GM21367 (cell line): ENCODE measurements at regions not wholly inside any gene's neighbourhood (a gene's known extent, or its start where the extent isn't known, plus 50 kb on each side); places are given as distances from the start of the nearest gene placed in this dataset.

Source experiments
- ATAC-seq: cut with Tn5 transposase; IDR thresholded peaks from one replicate; pipeline ENCODE4 v1.9.1; 2021; ENCODE audit not compliant: unreplicated experiment

- no peak for ATAC-seq
Measured at GRCh38 chr9:88732128-88732527, 197.2 kb downstream of the NXNL2 start.

GRCh38 chr9:88733651-88734421 is 198.9 kb downstream of the NXNL2 start:
- ATAC-seq: no peak

GRCh38 chr9:88734527-88734926 is 199.5 kb downstream of the NXNL2 start:
- ATAC-seq: no peak

GRCh38 chr9:88736136-88736637 is 201.2 kb downstream of the NXNL2 start:
- ATAC-seq: no peak

- no peak for ATAC-seq
Measured at GRCh38 chr9:88737031-88737430, 202.1 kb downstream of the NXNL2 start.

DNA sequence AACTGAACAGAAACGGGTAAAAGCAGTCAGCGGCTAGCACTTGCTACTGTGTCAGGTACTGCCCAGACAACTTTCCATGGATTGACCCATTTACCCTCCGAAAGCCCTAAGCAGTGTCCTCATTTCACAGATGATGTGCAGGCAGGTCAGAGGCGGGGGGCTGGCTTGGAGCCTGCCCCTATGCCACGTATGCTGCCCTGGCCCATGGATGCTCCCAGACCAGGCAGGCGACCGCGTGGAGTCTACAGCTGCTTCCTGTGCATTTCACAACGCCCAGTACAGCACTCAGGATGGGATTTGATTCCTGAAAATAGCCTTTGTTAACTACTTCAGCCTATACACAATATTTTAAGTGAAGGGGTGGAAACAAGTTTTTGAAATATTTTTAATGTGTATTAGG is 202.9 kb downstream of the NXNL2 start:
- no peak for ATAC-seq

DNA sequence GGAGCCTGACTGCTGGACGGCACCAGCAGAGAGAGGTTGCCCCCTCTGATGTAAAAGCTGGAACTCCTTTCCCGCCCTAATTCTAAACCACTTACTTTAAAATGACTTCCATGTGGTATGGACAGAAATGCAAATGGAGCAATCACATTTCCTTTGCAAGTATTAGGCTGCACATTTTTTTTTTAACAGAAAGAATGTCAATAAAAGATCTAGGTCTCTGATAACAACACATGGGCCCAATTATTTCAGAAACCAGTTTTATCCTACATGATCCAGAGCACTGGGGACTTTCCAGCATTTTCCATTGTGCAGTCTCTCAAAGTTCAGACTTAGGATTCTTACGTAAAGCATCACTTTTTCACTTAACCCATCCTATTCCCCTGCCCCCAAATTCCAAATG is 203.7 kb downstream of the NXNL2 start:
- ATAC-seq: no peak

DNA sequence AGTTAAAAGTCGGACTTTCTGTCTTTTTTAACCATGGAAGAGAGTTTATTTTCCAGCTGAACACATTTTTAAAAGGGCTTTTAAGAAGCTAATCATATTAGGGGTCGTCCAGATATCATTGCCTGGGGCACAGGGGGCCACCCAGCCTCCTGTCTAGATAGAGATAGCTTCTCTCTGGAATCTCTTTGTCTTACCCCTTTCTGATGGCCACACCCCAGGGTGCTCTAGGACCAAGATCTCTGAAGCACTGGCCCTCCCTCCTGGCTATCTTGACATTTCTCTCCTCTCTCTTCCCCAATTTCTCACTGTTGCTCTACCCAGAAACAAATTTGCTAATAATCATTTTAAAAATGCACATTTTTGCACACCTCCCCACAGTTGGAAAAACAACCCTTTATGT is 204.4 kb downstream of the NXNL2 start:
- ATAC-seq: no peak

- no peak for ATAC-seq
Measured at GRCh38 chr9:88740844-88741243, 205.9 kb downstream of the NXNL2 start.

DNA sequence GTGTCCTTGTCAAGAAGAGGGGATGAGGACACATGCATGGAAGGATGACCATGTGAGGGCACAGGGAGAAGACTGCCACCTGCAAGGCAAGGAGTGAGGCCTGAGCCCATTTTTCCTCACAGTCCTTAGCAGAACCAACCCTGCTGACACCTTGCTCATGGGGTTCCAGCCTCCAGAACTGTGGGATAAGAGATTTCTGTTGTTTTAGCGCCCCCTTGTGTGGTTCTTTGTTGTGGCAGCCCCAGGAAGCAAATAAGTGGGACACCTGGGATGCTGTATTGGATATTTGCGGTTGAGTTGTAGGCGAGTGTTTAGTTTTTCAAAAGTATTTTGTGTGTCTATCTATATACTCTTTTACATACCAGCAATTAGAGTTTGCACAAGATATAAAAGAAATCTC is 206.4 kb downstream of the NXNL2 start:
- ATAC-seq: no peak

GRCh38 chr9:88742483-88742882 is 207.5 kb downstream of the NXNL2 start:
- ATAC-seq: no peak

DNA sequence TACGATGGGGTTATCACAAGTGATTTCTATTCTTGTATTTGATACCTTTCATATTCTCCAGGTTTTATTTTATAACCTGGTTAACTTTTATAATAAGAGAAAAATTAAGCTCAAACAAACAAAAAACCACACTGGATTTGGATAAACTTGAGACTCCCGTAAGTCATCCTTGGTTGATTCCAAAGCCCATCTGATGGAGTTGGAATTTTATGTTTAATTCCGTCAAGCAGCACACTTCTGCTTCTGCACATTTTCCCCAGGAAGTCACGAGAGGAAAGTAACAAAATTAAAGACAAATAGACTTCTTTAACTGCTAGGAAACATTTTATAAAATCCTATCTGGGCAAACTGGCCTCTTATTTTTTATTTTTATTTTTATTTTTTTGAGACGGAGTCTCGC is 207.9 kb downstream of the NXNL2 start:
- ATAC-seq: no peak

DNA sequence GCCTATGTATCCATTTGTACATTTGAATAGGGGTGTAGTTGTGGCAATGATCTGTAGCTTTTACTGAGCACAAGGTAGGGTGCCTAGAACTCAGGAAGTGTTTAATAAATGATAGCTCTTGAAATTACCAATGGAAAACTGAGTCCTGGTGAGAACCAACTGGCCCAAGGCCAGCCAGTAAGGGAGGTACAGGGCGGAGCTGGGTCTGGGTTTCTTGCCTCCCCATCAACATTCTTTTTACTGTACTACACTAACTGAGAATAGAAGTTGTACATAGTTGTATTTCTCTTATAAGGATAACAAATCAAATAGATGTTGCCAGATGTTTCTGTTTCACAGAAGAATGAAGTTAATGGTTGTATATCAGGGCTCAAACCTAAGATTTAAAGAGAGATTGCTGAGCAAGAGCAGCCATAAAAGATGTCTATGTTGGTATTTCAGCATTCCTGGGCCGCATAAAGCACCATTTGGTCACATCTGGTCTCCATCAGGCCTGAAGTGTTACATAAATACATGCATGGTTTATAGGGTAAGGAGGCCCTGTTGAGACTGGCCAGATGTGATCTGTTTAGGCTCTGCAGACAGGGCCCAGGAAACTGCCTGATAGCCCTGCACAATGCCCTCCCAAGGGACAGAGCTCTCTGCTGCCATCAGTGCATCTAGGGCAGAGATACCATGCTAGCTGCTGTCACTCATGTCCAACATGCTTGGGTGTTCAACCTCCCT is 210.5 kb downstream of the NXNL2 start:
- ATAC-seq: no peak

GRCh38 chr9:88746029-88746742 is 211.2 kb downstream of the NXNL2 start:
- ATAC-seq: no peak

GRCh38 chr9:88746743-88747398 is 211.9 kb downstream of the NXNL2 start:
- ATAC-seq: no peak

- no peak for ATAC-seq
Measured at GRCh38 chr9:88747768-88748167, 212.8 kb downstream of the NXNL2 start.

DNA sequence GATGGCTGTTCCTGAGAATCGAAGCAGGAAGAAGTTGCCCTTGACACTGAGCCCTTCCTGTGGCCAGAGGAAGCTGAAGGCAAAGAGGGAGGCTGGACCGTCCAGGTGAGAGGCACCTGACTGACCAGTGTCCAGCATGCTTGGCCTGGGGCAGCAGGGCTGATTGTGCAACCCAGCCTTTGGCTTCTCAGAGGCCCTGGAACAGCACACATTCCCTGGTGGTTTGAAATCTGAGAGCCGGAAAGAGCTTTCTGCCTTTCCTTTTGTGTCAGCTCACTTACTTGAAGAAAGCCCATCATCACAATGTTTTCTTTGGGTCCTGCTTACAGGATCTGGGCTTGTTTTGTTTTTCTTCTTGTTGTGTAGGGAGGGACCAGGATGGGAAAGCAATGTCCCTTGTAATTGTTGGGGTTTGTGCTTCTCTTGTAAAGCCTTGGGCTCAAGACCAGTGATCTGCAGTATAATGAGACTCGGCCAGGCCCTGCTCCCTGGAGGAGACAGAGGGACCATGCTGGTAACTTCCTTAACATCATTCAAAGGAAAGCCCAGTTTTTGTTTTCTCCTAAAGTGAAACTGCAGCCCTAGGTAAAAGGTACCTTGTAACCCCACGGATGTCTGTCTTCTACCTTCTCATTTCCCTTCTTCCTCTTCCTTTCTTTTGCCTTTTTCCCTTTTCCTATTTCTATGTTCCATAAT is 213.7 kb downstream of the NXNL2 start:
- no peak for ATAC-seq

DNA sequence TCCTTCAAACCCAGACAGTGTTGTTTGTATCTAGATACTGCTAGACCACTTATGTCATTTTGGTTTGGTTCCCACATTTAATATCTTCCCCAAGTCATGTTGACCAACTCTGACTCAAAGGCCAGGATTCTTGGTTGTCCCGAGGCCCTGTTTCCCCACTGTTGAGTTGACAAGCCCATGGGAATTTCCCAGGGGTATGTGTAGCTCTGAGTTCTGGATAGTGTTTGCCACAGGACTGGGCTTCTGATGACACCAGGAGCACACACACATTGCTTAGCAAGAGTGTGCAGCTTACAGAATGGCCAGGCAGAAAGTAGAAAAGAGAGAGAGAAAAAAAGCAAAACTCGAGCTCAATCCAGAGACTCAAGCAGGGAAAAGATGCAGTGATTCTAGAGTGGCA is 214.4 kb downstream of the NXNL2 start:
- ATAC-seq: no peak

DNA sequence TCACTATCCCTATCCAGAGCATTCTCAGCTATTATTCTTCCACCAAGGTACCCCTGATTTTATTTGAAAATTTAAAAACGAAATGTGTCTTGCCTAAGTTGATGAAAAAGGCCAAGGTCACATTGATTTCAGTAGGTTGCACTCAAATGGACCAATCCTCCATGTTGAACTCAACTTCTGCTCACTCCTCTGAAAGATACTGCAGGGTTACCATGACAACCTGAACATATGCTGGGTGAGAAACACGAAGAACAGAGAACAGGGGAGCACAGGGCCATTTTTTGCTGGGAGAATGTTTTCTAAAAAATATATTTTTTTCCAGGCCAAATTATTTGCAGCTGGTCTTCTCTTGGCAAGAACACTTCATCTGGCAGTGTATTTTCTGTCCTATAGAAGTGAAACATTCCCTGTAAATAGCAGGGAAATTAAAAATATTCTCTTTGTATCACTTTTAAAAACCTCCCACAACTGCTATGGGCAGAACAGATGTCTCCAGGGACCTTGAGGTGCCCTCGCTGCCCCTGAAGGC is 215.9 kb downstream of the NXNL2 start:
- ATAC-seq: no peak

GRCh38 chr9:88751781-88752180 is 216.8 kb downstream of the NXNL2 start:
- no peak for ATAC-seq
